ENCODE measurements at regions not wholly inside any gene's neighbourhood (a gene's known extent, or its start where the extent isn't known, plus 50 kb on each side); places are given as distances from the start of the nearest gene placed in this dataset.

DNA sequence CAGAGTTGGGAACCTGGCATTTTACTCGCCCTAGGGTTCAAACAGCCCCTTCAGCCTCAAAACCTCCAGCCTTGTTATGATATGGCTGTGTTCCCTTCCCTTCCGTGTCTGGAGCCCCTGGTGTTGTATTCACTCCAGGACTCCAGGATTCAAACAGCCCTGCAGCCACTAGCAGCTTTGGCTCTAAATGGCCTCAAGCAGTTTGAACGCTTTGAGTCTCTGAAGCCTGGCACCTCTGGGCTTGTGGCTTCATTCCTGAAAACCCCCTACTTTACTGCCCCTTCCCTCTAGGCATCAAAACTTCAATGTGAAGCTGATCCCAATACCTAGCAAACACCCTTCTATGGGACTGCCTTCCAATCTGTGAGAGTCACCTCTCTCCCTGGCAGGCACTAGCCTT is 67.9 kb upstream of the RMST start:
- Histone ChIP-seq H3K79me2 (ENCODE audit: insufficient read depth, low read length) (no peaks in the 10 kb centered on the region), H2AFZ (ENCODE audit: low read length) (no peak overlapping the region), H3K9me3 (ENCODE audit: low read length) (no peaks in the 10 kb centered on the region), H3K4me2 (ENCODE audit: low read depth, low read length) (no peak overlapping the region), H3K9ac (ENCODE audit: insufficient read depth, low read depth, low read length) (no peak overlapping the region), H4K20me1 (ENCODE audit: insufficient read depth, low read length) (no peaks in the 10 kb centered on the region), H3K27ac (ENCODE audit: extremely low read length, insufficient read depth, low read length) (no peak overlapping the region), H3K4me3 (replicated peaks in 1 of 3; ENCODE audit: insufficient read depth in 1 of 3, low read depth in 2 of 3, low read length in 3 of 3) (no peak overlapping the region), H3K36me3 (replicated peaks in 1 of 2; ENCODE audit: control insufficient read depth in 1 of 2, insufficient read depth in 2 of 2, low read length in 2 of 2) (no peaks in the 10 kb centered on the region), H3K4me1 (ENCODE audit: insufficient read depth, low read length) (peaks cover 18% of the 10 kb centered on the region), H3K27me3 (ENCODE audit: control insufficient read depth in 1 of 2, insufficient read depth in 2 of 2, low read length in 2 of 2) (no peaks in the 10 kb centered on the region)
- ATAC-seq = no peak
- WGBS (ENCODE audit: low lambda C conversion rate) = 17% methylated on average over 3 of the region's 3 CpGs
- in situ Hi-C loops (cut with HindIII; ENCODE audit: extremely low pct_ligation_motif_present, low pct_unique_long_range_greater_than_20kb) = no loop called here
- TF ChIP-seq ELF1 (CRISPR knock-in tag; IDR thresholded peaks at IDR 0.05) (no peak), ZNF572 (CRISPR knock-in tag; IDR thresholded peaks at IDR 0.05) (no peak), TOE1 (CRISPR knock-in tag; IDR thresholded peaks at IDR 0.05) (no peak), PTBP1 (IDR thresholded peaks at IDR 0.05; ENCODE audit: low read depth, low read length, poor library complexity, severe bottlenecking) (no peak), ZBTB7A (CRISPR knock-in tag; IDR thresholded peaks at IDR 0.05) (no peak), DNMT1 (CRISPR knock-in tag; IDR thresholded peaks at IDR 0.05) (no peak)
- TF ChIP-seq, protein P1, sequence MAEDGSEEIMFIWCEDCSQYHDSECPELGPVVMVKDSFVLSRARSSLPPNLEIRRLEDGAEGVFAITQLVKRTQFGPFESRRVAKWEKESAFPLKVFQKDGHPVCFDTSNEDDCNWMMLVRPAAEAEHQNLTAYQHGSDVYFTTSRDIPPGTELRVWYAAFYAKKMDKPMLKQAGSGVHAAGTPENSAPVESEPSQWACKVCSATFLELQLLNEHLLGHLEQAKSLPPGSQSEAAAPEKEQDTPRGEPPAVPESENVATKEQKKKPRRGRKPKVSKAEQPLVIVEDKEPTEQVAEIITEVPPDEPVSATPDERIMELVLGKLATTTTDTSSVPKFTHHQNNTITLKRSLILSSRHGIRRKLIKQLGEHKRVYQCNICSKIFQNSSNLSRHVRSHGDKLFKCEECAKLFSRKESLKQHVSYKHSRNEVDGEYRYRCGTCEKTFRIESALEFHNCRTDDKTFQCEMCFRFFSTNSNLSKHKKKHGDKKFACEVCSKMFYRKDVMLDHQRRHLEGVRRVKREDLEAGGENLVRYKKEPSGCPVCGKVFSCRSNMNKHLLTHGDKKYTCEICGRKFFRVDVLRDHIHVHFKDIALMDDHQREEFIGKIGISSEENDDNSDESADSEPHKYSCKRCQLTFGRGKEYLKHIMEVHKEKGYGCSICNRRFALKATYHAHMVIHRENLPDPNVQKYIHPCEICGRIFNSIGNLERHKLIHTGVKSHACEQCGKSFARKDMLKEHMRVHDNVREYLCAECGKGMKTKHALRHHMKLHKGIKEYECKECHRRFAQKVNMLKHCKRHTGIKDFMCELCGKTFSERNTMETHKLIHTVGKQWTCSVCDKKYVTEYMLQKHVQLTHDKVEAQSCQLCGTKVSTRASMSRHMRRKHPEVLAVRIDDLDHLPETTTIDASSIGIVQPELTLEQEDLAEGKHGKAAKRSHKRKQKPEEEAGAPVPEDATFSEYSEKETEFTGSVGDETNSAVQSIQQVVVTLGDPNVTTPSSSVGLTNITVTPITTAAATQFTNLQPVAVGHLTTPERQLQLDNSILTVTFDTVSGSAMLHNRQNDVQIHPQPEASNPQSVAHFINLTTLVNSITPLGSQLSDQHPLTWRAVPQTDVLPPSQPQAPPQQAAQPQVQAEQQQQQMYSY (CRISPR knock-in tag; IDR thresholded peaks at IDR 0.05) = no peak
- intact Hi-C loops (cut with micrococcal nuclease; ENCODE audit: unreplicated experiment) = no loop called here
- BruUV-seq (replicated peaks) = no TSS peak
- ChIA-PET CTCF (ENCODE audit: low intra/inter-chr PET ratio, low total read pairs) (no interaction called here), POLR2A (no interaction called here)
- FAIRE-seq = no peak
- no peak for DNase-seq (ENCODE audit: low spot score)
